Stimulated activated naive CD8-positive, alpha-beta T cell treated with anti-CD3 and anti-CD28 coated beads, Interleukin-15, amount 100 ng/mL, for 72 hours (primary cell): ENCODE measurements at regions not wholly inside any gene's neighbourhood (a gene's known extent, or its start where the extent isn't known, plus 50 kb on each side); places are given as distances from the start of the nearest gene placed in this dataset.
"Not testable (repeated sequence)": the region's sequence is repeated elsewhere in the genome, so short reads cannot be mapped to it uniquely, and the experiment has no call there.

ENCODE experiments used
- ATAC-seq: fragments of 150-1000 bp; cut with Tn5 transposase; 2 replicates; pipeline ENCODE4 v1.10.0; 2021; ENCODE audit warnings: mild to moderate bottlenecking, moderate library complexity
- DNase-seq, 2 donors: peaks; one replicate each; pipeline ENCODE4 v3.0.0; 2021 to 2022
- H3K27ac Mint-ChIP-seq, 2 donors: one replicate each; pipeline ENCODE4 v1.8.0; 2022; ENCODE audit warnings: mild to moderate bottlenecking in 2 of 2, mixed read lengths in 2 of 2, moderate library complexity in 2 of 2
- H3K27me3 Mint-ChIP-seq: one replicate; pipeline ENCODE4 v1.8.0; 2022; ENCODE audit warnings: mixed read lengths
- H3K4me1 Mint-ChIP-seq: one replicate; pipeline ENCODE4 v1.8.0; 2022; ENCODE audit warnings: mild to moderate bottlenecking, mixed read lengths
- H3K4me3 Mint-ChIP-seq, 2 donors: one replicate each; pipeline ENCODE4 v1.8.0; 2022; ENCODE audit warnings: mild to moderate bottlenecking in 2 of 2, mixed read lengths in 2 of 2, moderate library complexity in 1 of 2
- H3K9me3 Mint-ChIP-seq, 2 donors: one replicate each; pipeline ENCODE4 v1.8.0; 2022; ENCODE audit warnings: mixed read lengths in 2 of 2

DNA sequence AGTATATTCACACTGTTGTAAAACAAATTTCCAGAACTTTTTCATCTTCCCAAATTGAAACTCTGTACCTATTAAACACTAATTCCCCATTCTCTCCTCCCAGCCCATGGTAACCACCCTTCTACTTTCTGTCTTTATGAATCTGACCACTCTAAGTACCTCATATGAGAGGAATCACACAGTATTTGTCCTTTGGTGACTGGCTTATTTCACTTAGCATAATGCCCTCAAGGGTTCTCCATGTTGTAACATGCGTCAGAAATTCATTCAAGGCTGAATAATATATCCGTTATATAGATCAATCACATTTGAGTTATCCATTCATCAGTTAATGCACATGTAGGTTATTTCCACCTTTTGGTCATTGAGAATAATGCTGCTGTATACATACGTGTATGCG lies 162.2 kb downstream of the GOSR1 start:
- not testable (repeated sequence) for DNase-seq, H3K9me3 Mint-ChIP-seq, H3K4me3 Mint-ChIP-seq, H3K27ac Mint-ChIP-seq, ATAC-seq, H3K4me1 Mint-ChIP-seq, H3K27me3 Mint-ChIP-seq

DNA sequence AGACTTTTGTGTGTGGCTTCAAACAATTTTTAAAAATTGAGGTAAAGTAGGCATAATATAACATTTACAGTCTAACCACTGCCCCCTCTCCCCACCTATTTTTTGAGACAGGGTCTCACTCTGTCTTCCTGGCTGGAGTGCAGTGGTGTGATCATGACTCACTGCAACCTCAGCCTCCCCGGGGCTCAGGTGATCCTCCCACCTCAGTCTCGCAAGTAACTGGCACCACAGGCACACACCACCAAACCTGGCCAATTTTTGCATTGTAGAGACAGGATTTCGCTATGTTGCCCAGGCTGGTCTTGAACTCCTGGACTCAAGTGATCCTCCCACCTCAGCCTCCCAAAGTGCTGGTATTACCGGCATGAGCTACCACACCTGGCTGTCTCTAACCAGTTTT lies 161.8 kb downstream of the GOSR1 start:
- not testable (repeated sequence) for H3K9me3 Mint-ChIP-seq, H3K4me3 Mint-ChIP-seq, H3K4me1 Mint-ChIP-seq, ATAC-seq, DNase-seq, H3K27me3 Mint-ChIP-seq
- H3K27ac Mint-ChIP-seq, result peak overlapping the region in 1 of 2 donors; percentile 54

GRCh38 chr17:30631651-30632050 lies 154.4 kb downstream of the GOSR1 start:
- ATAC-seq, H3K9me3 Mint-ChIP-seq, H3K4me3 Mint-ChIP-seq, H3K27me3 Mint-ChIP-seq, DNase-seq, H3K27ac Mint-ChIP-seq, H3K4me1 Mint-ChIP-seq: not testable (repeated sequence)

GRCh38 chr17:30625380-30625779 lies 148.2 kb downstream of the GOSR1 start:
- ATAC-seq, H3K27me3 Mint-ChIP-seq, H3K27ac Mint-ChIP-seq, H3K4me3 Mint-ChIP-seq, H3K4me1 Mint-ChIP-seq, DNase-seq, H3K9me3 Mint-ChIP-seq: not testable (repeated sequence)

DNA sequence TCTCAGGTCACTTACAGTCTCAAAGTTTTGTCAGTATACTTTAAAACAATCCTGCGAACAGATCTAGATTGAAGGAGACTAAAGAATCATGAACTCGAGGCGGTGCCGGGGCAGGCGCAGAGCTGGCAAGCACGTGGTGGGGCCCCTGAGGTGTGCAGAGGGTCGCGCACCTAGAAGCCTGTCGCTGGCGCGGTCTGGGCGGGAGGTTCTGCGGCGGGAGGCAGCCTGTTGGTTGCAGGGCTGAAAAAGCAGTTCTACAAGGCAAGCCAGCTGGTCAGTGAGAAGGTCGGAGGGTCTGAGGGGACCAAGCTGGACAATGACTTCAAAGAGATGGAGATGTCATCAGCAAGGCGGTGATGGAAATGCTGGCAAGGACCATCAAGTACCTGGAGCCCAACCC lies 147.0 kb downstream of the GOSR1 start:
- peak overlapping the region in 1 of 2 donors; percentile 4 for H3K27ac Mint-ChIP-seq
- not testable (repeated sequence) for H3K27me3 Mint-ChIP-seq, H3K4me3 Mint-ChIP-seq, H3K9me3 Mint-ChIP-seq, H3K4me1 Mint-ChIP-seq, DNase-seq, ATAC-seq

DNA sequence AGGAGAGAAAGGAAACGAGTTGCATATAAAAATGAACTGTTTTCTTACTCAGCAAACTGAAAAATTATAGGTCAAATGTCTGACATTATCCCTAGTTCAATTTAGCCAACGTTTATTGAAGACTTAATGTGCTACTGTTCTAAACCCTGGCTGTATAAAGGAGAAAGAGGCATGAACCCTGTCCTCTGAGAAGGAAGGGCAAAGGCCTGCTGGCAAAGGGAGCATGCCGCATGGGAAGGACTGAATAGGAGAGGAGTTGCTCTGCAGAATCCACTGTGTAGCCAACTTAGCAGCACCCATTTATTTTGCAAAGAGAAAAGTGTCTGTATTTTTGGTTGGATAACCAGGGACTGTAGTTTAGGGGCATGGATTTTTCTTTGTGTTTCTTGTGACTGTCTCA lies 132.5 kb downstream of the GOSR1 start:
- not testable (repeated sequence) for H3K4me3 Mint-ChIP-seq, H3K4me1 Mint-ChIP-seq, H3K9me3 Mint-ChIP-seq, H3K27me3 Mint-ChIP-seq, DNase-seq, ATAC-seq, H3K27ac Mint-ChIP-seq

- H3K27me3 Mint-ChIP-seq, result no peaks in the 10 kb centered on the region
- DNase-seq (no peak), ATAC-seq (no peak)
- peaks cover 13% of the 10 kb centered on the region for H3K4me1 Mint-ChIP-seq
- no peaks in the 10 kb centered on the region for H3K9me3 Mint-ChIP-seq
- no peak overlapping the region for H3K27ac Mint-ChIP-seq
- H3K4me3 Mint-ChIP-seq, result no peak overlapping the region
These were observed 128.3 kb downstream of the GOSR1 start for GRCh38 chr17:30605523-30605922.

DNA sequence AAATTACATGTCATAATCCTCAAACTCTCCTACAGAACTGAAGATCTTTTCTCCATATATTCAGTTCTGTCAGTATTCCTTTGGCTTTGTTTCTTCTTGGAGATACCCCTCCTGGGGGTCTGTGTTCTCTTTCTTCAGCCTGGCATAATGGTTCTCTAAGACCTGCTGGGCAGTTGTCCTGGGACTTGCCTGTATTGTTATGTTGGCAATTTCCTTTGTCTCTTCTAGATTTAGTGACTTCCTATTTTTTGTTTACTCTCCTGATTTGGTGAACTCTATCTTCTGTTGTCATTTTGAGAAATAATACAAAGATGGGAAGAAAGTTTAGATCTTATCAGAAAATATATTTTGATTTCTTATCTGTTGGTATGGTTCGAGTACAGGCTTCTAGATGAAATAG lies 127.8 kb downstream of the GOSR1 start:
- ATAC-seq (no peak), DNase-seq (no peak)
- Mint-ChIP-seq H3K4me3 (no peak overlapping the region), H3K27ac (no peak overlapping the region), H3K9me3 (no peaks in the 10 kb centered on the region), H3K27me3 (no peaks in the 10 kb centered on the region), H3K4me1 (peaks cover 13% of the 10 kb centered on the region)

GRCh38 chr17:30602396-30602795 lies 125.2 kb downstream of the GOSR1 start:
- DNase-seq, H3K27ac Mint-ChIP-seq, ATAC-seq, H3K4me3 Mint-ChIP-seq, H3K9me3 Mint-ChIP-seq, H3K27me3 Mint-ChIP-seq: not testable (repeated sequence)
- peaks cover 22% of the 10 kb centered on the region for H3K4me1 Mint-ChIP-seq

DNA sequence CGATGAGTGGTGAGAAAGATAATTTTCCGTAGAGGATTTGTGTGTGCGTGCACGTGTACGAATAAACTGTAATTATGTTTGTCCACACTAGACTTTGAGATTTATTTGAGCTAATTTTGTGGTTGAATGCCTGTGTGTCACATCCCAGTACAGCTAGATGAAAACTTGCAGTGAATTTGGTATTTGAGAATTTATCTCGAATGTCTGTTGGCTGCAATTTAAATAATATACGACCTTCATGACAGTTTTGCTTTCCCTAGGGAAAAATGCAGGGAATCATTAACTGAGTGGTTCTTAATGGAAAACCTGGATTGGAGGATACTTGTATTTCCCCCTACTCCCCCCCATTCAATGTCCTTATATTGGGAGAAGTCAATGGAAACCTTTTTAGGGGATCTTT lies 124.8 kb downstream of the GOSR1 start:
- DNase-seq, H3K27ac Mint-ChIP-seq: not testable (repeated sequence)

GRCh38 chr17:30600830-30601494 lies 123.8 kb downstream of the GOSR1 start:
- DNase-seq (peak in 1 of 2 donors; percentile 28), ATAC-seq (peak; percentile 20)
- peak overlapping the region; percentile 96 to 97 for H3K4me3 Mint-ChIP-seq
- H3K27ac Mint-ChIP-seq, result peak overlapping the region; percentile 90 to 97
- peaks cover 22% of the 10 kb centered on the region for H3K4me1 Mint-ChIP-seq
- H3K27me3 Mint-ChIP-seq, result no peaks in the 10 kb centered on the region
- no peaks in the 10 kb centered on the region for H3K9me3 Mint-ChIP-seq

More for the DNA sequence above, 124.8 kb downstream of the GOSR1 start:
- ATAC-seq, H3K27me3 Mint-ChIP-seq, H3K9me3 Mint-ChIP-seq: not testable (repeated sequence)
- Mint-ChIP-seq H3K4me1 (peaks cover 22% of the 10 kb centered on the region), H3K4me3 (peak overlapping the region; percentile 83)

DNA sequence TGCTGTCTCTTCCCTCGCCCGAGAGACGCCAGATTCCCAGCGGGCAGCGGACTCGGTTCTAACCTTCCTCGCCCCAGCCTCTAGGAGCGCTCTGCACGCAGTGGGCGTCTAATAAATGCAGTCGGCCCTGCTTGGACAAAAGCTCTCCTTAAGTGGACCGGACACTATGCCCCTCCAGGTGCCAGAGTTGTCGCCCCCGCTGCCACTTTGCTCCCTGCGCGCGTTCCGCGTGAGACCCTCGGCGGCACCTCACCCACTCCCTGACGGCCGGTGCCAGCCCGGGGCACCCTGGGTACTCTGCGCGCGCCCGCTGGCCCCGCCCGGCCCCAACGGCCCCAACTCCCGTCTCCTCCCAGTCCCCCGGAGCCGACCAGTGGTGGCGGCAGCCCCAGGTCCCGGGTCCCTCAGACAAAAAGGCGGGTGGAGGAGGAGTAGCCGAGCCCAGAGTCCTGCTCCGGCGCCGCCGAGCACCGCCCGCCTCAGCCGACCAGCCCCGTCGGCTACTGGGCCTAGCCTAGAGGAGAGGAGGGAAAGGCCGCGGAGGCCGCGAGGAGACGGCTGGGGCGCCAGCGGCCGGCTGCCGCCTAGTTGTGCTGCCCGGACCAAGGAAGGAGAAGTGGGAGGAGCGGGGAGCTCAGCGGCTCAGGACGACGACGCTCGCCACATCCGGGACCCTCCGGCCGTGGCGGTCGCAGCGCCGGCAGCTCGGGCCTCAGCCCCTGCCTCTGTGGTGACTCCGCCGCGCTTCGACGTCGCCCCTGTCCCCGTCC lies 123.0 kb downstream of the GOSR1 start:
- Mint-ChIP-seq H3K27ac (peak overlapping the region; percentile 92 to 94), H3K4me3 (peak overlapping the region; percentile 96 to 97), H3K4me1 (peaks cover 21% of the 10 kb centered on the region), H3K9me3 (no peaks in the 10 kb centered on the region), H3K27me3 (no peaks in the 10 kb centered on the region)
- ATAC-seq, result peak; percentile 96
- DNase-seq, result peak; percentile 77 to 79

DNA sequence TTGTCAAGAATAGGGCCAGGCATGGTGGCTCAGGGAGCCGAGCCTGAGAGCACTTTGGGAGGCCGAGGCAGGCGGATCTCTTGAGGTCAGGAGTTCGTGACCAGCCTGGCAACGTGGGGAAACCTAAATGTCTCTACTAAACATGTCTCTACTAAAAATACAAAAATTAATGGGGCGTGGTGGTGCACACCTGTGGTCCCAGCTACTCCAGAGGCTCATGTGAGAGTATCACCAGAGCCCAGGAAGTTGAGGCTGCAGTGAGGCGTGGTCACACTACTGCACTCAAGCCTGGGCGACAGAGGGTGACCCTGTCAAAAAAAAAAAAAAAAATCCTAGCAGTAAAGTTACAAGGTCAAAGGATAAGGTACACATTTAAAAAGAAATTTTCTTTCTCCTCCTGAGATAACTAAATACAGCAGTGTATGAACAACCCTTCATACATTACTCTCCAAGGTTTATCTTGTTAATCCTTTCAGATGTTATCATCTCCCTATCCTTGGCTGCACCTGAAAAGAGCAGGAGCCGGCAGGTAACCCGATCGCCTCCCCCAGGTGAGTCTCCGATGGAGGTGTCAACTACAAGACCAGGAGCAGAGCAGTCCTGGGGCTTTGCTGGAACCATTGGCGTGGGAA lies 122.3 kb downstream of the GOSR1 start:
- Mint-ChIP-seq H3K4me3 (peak overlapping the region; percentile 96 to 97), H3K4me1 (peaks cover 15% of the 10 kb centered on the region)
- no peak for DNase-seq

DNA sequence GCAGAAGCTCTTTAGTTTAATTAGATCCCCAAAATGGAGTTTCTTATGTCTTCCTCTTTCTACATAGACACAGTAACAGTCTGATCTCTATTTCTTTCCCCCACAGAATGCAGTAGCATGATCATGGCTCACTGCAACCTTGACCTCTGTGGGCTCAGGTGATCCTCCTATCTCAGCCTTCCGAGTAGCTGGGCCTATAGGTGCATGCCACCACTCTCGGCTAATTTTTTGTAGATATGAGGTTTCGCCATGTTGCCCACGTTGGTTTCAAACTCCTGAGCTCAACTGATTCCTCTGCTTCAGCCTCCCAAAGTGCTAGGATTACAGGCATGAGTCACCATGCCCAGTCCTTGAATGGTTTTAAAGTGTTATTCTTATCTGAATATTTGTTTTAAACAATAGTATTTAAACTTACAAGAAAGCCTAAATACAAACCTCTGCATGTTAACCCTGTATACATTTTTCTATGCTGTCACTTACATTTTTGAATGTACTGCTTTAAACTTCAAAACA lies 120.6 kb downstream of the GOSR1 start:
- H3K4me3 Mint-ChIP-seq, result no peak overlapping the region
- no peak for ATAC-seq
- H3K27me3 Mint-ChIP-seq, result no peaks in the 10 kb centered on the region
- H3K4me1 Mint-ChIP-seq, result peaks cover 15% of the 10 kb centered on the region
- no peak overlapping the region for H3K27ac Mint-ChIP-seq
- DNase-seq, result no peak
- H3K9me3 Mint-ChIP-seq, result no peaks in the 10 kb centered on the region

More for the DNA sequence above, 122.3 kb downstream of the GOSR1 start:
- H3K9me3 Mint-ChIP-seq, result no peaks in the 10 kb centered on the region
- H3K27ac Mint-ChIP-seq, result no peak overlapping the region
- no peak for ATAC-seq
- no peaks in the 10 kb centered on the region for H3K27me3 Mint-ChIP-seq

DNA sequence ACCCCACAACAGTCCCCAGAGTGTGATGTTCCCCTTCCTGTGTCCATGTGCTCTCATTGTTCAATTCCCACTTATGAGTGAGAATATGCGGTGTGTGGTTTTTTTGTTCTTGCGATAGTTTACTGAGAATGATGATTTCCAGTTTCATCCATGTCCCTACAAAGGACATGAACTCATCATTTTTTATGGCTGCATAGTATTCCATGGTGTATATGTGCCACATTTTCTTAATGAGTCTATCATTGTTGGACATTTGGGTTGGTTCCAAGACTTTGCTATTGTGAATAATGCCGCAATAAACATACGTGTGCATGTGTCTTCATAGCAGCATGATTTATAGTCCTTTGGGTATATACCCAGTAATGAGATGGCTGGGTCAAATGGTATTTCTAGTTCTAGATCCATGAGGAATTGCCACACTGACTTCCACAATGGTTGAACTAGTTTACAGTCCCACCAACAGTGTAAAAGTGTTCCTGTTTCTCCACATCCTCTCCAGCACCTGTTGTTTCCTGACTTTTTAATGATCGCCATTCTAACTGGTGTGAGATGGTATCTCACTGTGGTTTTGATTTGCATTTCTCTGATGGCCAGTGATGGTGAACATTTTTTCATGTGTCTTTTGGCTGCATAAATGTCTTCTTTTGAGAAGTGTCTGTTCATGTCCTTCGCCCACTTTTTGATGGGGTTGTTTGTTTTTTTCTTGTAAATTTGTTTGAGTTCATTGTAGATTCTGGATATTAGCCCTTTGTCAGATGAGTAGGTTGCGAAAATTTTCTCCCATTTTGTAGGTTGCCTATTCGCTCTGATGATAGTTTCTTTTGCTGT lies 120.0 kb downstream of the GOSR1 start:
- DNase-seq, H3K27me3 Mint-ChIP-seq, H3K4me3 Mint-ChIP-seq, ATAC-seq, H3K9me3 Mint-ChIP-seq, H3K27ac Mint-ChIP-seq: not testable (repeated sequence)
- peaks cover 15% of the 10 kb centered on the region for H3K4me1 Mint-ChIP-seq
